GM19025 (cell line): ENCODE measurements at regions not wholly inside any gene's neighbourhood (a gene's known extent, or its start where the extent isn't known, plus 50 kb on each side); places are given as distances from the start of the nearest gene placed in this dataset.

Experiments used
- ATAC-seq: cut with Tn5 transposase; IDR thresholded peaks from one replicate; pipeline ENCODE4 v1.9.1; 2021; ENCODE audit warnings: mild to moderate bottlenecking, low read depth, moderate library complexity; ENCODE audit not compliant: unreplicated experiment

DNA sequence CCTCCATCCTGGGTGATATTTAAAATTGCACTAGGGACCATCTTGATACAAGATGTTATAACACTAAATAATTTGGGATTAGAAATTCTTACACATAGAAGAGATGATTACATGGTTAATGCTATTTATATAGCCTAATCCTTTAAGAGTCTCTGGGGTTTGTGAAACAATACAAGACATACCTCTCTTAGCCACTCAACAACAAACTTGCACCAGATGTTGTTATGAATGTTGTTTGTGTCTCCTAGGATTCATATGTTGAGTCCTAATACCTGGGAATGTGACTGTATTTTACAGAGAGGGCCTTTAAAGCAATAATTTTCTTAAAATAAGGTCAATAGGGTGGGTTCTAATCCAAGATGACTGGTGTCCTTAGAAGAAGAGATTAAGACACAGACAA, 678.3 kb downstream of the NYAP2 start:
- ATAC-seq: no peak

DNA sequence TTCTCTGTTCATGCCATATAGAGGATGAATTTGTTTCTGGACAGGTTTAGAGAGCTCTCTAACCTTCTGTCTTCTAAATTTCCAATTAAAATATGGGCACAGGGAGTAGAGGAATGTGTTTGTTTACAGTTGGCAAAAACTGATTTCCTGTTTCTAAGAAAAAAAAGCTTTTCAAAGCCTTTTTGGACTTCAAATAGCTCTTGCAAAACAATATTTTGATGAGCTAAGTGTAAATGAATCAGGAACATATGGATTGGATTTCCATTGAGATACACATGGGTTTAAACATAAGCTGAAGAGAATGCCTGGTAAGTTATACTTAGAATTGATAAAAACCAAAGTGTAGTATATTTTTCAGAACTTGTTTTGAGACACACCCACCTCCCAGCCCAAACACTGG, 677.5 kb downstream of the NYAP2 start:
- ATAC-seq: no peak

DNA sequence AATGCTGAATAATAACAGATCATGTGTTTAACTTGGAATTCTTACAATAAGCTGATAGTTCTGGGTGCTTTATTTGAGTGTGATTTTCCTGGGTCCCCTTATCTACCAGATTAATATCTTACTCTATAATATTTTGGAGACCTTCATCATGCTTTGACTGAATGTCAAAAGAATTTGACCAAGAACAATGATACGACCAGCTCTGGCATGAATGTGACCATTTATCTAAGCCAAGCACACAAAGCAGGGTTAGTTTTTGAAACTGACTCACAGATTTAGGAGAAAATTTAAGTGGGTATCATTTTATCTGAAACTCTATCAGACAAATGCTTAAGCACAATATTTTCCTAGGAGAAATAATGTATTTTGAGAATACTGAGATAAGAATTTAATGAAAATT, 677.0 kb downstream of the NYAP2 start:
- ATAC-seq: no peak

DNA sequence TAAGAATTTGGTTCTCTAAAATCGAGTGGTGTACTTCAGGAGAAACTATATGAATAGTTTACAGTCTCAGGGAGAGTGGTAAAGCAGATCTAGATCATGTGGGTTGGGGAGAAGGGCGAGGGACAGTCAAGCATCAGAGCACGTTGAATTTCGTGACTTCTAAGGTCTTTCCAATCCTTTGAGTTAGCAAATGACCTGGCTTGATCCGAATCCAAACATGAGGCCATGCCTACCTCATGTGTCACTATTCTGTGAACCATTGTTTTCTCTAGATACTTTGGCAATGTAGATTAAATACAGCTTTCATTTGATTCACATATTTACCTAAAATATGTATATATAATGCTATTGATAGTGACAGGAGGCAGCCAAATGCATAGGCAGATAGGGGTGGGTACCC, 674.9 kb downstream of the NYAP2 start:
- ATAC-seq: no peak

DNA sequence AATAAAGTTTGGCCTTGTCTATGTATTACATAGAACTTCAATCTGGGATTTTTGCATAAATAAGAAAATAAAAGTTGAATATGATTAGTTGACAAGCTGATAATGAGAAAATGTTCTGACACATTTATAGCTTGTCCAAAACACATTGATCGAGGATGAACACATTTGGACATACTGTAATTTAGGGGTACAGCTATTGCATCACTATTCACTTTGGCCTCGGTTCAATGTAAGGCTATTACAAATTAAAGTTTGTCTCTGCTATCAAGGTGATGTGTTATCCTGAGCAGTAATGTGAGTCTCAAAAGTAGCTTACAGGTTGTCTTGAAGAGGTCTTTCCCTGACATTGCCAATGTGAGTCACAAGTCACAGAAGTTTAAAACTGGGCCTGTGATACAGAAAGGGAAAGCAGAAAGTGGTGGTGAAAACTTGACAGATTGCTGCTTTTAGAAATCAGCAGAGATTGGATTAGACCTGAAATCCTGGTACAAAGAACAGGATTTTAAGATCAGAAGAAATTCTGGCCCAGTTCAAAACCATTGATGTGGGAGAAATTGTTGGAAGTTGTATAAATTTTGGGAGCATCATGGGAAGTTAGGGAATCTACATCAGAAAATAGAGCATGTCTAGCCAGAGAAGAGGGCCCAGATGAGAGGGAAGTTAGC, 674.1 kb downstream of the NYAP2 start:
- no peak for ATAC-seq

DNA sequence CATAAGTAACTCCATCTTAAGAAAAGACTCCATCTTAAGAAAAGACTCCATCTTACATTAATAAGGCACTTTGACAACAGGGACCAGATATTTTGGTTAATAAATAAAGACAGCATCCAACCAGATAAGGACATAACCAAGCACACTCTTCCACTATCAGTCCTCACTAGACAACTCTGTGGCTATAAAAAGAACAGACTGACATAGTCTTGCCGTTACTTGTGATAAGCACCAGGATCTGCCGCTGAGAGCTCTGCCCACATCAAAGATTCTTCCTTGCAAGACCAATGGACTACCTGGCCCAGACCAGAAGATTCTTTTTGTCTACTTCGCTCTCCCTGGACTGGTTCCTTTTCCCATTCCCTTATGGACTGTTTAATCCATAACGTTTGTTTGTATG, 667.4 kb downstream of the NYAP2 start:
- no peak for ATAC-seq

DNA sequence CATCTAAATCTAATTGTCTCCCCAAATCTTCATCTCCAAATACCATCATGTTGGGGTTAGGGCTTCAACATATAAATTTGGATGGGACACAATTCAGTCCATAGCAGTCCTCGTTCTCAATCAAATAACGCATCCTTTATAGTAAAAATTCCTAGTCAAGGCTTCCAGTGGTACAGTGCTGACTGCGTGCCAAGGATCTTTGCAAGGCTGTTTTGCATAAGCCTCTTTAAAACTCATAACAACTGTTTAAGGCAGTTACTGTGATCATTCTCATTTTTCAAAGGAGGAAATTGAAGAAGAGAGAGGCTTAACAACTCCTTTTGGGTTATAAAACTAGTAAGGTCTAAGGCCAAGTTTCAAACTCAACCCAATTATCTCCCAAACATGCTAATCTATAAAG, 666.9 kb downstream of the NYAP2 start:
- no peak for ATAC-seq

DNA sequence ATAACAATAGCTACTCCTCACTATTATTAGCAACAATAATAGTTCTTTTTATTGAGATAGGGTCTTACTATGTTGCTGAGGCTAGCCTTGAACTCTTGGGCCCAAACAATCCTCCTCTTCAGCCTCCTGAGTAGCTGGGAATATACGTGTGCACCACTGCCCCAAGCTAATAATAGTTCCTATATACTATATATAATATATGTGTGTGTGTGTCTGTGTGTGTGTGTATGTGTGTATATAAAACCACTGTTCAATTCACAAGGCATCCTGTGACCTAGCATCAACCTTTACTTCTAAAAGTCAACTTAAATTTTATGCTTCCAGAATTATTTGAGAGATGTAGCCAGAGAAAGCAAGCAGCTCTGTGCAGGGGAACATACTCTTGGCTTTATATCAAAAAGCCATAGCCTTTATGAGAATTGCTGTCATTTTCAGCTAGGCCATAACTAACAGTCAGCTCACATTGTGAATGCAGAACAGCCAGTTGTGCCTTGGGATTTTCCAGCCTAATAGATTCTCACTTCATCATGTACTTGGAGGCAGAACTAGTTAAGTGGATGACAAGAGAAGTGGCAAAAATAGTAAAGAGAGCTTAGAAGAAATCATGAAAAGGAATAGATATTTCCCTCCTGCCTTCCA, 665.5 kb downstream of the NYAP2 start:
- ATAC-seq: no peak

DNA sequence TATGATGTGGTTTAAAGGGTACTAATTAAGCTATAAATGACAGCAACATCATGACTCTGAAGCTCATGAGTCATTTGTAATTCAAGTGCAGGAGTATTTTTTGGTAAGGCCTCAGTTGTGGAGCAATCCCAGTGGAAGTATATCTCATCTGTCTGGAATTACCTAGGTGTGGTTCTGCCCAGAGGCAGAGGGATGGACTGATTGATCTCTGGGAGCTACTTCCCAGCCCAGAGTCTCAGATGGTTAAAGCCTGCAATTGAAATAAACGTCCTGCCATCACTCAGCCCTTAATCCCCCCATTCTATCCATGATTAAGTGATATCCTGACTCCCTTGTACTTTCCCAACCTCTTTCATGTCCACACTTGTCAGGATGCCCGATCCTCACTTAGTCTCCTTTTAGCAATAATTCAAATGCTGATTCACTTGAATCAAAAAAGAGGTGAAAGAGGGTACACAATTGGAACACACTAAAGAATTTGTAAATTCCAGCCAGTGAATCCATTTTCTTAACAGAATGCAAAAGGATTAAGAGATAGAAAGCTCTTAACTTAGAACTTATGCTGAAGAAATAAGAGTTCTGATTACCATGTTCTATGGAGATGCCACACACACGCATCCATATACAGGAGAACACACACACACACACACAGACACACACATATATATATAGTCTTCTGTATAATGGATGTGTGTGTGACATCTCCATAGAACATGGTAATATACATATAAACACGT, 664.4 kb downstream of the NYAP2 start:
- no peak for ATAC-seq

DNA sequence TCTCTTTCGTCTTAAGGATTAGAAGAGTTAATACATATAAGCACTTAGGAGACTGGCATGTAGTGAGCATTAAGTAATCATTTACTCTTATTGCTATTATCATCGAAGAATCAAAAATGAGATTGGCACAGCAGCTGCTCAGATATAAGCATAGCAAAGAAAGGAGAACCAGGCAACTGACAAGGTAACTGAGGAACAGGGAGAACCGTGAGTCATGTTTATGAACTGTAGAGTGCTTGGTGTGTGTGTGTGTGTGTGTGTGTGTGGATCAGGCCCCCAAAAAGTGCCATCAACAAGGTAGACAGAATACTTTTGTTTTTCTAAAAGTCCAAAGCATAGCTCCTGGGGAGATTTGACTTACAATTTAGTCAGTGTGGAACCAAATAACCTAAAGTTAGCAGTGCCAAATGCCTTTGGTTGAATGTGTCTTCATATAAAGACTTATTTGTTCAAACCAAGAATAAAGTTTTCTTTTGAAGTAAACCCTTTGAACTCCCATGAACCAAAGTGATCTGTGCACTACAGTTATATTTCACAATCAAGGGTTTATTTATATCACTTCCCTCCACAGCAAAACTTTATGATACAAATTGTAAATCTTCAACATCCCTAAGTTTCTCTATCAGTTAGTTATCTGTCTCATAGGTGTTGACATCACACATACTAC, 660.6 kb downstream of the NYAP2 start:
- ATAC-seq: no peak

DNA sequence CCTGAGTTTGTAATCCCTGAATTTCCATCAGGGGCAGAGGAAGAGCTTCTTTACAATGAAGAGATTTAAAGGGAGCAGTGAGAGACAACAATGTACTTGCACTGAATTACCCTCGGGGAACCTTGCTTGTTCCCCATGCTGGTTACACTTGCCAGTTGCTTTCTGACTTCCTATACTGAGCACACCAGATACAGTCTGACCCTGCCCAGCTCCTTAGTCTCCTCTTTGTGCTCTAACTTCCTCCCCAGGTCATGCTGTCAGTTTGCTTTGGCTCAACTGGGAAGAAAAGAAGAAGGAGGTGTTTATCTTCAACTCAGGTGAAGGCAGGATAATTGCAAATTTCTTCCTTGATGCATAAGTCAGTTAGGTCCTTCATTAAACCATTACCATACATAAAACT, 658.4 kb downstream of the NYAP2 start:
- no peak for ATAC-seq

DNA sequence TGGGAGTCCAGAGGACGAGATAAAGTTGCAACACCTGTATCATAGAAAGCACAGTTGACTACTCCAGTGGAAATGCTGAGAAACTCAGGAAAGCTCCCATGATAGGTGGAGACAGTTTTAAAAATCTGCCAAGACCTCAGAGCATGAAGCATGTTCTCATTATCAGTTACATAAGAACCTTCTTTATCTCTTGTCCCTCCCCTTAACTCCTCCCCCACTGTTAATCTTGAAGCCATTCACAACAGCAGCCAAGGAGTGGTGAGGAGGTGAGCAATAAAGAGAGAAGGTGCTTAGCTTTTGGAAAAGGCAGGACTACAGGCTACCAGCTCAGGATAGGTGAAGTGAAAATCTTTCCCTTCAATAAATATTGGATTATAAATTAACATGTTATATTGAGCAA, 657.9 kb downstream of the NYAP2 start:
- no peak for ATAC-seq

DNA sequence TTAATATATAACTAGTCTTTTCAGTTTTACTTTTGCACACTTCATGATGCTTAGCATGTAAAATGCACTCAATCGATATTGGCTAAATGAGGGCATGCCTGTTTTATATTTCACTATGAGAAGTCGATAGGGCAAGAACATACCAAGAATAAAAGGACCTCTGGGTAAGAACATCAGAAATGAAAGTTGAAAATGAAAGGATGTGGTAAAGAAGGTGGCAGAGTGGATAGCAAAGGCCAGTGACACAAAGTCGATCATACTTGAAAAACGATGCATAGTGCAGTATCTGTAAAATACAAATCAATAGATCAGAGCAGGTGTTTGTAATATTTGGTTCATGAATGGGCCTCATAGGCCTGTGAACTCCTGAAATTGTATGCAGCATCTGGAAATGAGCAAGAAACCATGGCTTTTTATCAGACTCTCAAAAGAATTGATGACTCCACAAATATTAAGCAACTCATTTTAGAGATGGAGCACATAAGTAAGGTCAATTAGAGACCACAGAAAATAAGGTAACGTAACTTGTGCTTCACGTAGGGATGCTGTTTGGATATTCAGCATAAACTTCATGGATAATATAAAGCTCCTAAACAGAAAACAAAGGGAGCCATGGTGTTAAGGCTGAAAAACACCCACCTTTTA, 653.4 kb downstream of the NYAP2 start:
- no peak for ATAC-seq

DNA sequence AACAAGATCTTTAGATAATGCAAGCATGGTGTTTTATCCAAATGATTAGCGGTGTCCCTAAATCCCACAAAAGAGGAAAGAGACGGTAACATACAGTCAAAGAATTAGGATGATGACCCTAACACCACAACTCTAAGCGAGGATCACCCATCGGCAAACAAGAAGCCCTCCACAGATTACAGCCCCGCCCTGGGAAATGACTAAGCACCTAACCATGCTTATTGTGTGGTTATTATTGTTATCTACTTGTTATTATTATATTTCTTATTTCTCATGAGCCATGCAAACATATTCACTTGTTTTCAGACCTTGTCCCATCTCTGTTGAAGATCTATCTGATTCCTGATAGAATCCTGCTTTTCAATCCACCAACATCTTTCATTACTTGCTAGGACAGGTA, 651.3 kb downstream of the NYAP2 start:
- ATAC-seq: no peak

DNA sequence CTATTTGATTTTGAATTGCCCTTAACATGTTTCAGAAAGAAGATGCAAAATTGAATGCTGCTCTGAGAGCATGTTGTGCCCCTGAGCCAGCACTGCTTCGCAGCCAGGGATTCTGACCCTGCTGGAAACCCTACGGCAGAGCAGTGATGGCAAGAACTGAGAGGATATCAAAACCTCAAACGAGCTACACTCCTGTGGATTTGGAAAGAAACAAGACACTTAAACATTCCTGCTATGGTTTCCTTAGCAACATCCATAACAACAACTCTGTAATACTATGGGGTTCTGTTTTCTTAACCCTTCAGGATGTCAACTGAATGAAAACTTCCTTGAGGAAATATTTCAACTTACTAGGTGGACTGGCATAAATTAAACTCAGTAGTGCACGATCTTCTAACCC, 649.1 kb downstream of the NYAP2 start:
- no peak for ATAC-seq

DNA sequence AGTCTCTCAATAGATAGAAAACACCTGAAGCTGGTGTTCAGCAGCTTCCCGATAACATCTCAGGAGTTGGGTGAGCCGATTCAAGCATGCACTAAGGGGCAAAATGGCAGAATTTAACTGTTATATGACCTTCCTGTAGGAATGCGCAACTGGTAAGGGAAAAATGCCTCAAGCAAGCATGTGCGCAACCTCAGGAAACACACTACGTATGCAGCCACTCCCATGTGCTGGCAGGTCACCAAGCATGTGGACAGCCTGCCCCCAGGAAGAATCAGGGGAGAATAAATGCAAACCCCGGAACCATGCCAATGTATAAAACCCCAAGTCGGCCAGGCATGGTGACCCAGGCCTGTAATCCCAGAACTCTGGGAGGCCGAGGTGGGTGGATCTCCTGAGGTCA, 645.6 kb downstream of the NYAP2 start:
- no peak for ATAC-seq

DNA sequence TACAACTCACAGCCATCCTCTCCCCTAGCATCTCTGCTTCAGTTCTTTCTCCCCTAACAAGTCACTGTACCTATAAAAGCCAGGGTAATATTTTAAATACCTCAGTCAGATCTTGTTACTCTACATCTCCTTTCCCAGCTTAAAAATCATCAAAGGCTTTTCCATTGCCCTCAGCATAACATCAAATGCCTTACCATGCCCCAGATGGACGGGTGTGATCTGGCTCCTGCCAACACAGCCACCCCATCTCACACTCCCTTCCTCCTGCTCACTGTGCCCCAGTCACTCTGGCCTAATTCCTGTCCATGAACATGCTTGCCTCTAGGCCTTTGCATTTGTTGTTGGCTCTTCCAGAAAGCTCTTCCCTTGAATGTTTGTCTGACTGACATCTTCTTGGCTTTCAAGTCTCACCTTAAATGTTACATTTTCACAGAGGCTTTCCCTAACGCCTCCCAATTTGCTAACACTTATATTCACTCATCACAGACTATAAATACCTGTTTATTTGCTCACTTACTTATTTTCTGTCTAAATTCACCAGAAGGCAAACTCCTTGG, 640.9 kb downstream of the NYAP2 start:
- ATAC-seq: no peak

DNA sequence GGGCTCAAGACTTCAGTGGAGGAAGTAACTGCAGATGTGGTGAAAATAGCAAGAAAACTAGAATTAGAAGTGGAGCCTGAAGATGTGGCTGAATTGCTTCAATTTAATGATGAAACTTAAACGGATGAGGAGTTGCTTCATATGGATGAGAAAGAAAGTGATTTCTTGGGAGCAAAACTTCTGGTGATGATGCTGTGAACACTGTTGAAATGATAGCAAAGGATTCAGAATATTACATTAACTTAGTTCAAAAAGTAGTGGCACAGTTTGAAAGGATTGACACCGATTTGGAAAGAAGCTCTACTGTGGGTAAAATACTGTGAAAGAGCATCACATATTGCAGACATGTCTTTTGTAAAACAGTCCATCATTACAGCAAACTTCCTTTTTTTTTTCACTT, 638.0 kb downstream of the NYAP2 start:
- no peak for ATAC-seq

DNA sequence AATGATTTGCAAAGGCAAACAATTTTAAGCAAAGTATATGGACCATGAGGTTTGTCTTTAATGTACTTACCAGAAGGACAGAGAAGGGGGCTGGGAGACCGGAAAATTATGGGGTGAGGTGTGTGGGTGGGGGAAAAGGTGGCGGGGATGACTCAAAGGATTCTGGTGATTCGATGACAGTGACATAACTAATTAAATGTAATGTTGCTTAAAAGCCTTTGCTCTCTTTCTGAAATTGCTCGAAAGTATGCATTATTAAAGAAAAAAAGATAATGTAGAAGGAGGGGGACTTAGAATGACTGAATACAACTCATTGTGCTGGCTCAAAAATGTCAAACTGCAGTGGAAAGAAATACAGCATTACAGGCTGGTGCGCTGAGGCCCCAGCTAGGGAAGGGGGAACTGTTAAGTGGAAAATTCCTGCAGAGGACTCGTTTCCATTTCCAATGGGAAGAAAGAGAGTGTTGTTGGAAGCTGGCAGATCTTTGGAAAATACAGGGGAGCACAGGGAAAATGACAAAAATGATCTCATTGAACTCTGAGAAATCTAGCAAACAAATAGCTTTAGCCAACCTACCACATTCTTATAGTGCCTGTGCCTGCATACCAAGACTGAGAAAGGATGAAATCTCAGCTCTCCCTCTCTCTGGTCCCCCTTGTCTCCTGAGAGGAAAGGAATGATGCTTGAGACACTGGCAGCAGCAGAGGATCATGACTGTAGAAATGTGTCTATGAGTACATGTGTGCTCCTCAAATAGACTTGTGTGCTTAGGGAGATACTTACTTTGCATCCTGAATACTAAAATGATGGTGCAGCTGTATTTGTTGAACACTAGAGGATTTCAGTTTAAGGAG, 632.4 kb downstream of the NYAP2 start:
- no peak for ATAC-seq
